GM19043 (cell line): ENCODE measurements at regions not wholly inside any gene's neighbourhood (a gene's known extent, or its start where the extent isn't known, plus 50 kb on each side); places are given as distances from the start of the nearest gene placed in this dataset.
"Not testable (repeated sequence)": the region's sequence is repeated elsewhere in the genome, so short reads cannot be mapped to it uniquely, and the experiment has no call there.

ENCODE experiments used
- ATAC-seq: cut with Tn5 transposase; IDR thresholded peaks from one replicate; pipeline ENCODE4 v1.9.1; 2021; ENCODE audit warnings: low read depth; ENCODE audit not compliant: unreplicated experiment

GRCh38 chr22:47422736-47423135 is 660.3 kb downstream of the TBC1D22A start:
- no peak for ATAC-seq

- ATAC-seq, result no peak
These were observed 659.4 kb downstream of the TBC1D22A start for GRCh38 chr22:47421846-47422245.

- ATAC-seq, result no peak
These were observed 657.8 kb downstream of the TBC1D22A start for GRCh38 chr22:47420211-47420610.

GRCh38 chr22:47419239-47419638 is 656.8 kb downstream of the TBC1D22A start:
- ATAC-seq, result no peak

DNA sequence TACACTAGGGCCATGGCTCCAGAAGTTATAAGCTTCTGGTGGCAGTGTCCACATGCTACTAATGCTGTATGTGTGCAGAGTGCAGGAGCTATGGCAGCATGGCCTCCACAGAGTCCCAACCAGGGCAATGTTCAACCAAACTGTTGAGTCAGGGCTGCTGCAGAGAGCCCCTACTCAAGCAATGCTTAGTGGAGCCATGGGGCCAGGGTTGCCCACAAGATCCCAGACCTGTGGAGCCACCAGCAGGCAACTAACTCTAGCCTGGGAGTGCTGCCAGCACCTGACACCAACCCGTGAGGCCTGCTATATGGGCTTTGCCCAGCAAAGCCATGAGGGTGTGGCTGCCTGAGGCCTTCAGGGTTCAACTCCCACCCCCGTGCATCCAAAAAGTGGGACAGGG is 655.2 kb downstream of the TBC1D22A start:
- ATAC-seq, result no peak

DNA sequence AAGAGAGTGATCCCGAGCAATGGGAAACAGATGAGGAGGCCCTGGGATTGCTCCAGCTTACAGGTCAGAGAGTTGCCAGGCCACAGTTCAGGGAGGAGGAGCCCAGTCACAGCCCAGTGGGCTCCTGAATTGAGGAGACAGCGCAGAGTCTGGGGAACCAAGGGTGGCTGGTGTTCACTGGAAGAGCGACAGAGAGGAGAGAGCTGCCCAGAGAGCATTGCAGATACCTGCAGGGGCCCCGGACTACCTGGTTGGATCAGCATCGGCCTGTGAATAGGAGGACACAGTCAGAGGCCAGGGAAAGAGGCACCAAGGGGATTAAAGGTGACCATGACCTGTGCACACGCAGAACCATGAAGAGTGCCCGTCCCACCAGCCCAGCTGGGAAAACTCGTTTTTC is 648.6 kb downstream of the TBC1D22A start:
- ATAC-seq, result no peak

- ATAC-seq, result no peak
These were observed 647.3 kb downstream of the TBC1D22A start for GRCh38 chr22:47409539-47410275.

DNA sequence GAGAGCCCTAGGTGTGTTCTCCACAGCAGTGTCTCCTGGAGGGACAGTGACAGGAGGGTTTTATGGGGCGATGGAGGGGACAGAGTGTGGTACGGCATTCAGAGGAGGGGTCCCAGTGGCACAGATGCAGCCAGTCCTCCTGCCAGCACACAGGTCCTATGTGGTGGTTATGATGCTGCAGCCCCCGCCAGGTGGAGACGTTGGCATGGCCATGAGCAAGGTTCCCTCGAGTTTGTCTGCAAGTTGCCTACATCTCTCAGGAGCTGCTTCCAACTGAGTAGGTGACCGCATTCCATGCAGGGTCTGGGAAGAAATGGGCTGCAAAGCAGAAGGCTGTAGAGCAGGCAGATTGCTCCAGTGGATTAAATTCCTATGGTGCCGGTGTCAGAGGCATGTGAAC is 646.0 kb downstream of the TBC1D22A start:
- ATAC-seq, result no peak

DNA sequence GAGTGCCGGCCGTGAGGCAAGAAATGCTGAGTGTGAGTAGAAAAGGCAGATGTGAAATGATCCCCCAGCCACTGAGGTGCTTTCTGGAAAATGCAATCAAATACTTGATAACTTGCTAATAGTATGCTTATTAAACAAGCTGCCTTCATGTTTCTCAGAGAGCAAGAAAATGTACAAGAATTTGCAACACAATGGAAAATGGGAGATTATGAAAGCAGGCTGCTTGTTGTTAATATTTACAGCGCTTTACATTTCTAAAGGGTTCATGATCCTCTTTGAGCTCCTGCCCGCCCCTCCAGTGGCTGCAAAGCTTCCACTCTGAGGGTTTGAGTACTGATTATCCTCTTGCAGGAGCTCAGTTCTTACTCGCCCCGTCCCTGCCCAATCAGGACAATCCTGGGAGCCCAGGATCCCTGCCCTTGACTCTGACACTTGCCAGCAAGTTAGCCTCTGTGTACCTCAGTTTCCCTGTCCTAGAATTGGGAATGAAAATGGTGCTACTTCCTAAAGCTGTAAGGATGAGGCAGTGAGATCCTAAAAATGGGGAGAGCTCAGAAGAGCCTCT is 645.1 kb downstream of the TBC1D22A start:
- ATAC-seq, result no peak

DNA sequence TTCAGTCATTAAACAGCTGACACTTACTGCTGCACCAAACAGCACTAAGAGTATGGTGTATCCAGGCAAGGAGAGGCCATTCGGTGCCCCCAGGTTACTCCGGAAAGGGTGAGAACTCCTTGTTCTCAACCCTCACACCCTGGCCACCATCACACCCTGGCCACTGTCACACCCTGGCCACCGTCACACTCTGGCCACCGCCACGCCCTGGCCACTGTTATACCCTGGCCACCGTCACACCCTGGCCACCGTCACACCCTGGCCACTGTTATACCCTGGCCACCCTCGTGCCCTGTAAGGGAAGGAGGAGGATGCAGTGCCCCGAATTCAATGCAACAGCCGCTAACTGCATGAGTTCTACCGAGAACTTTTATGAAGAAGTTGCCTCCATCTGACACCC is 644.4 kb downstream of the TBC1D22A start:
- ATAC-seq, result no peak

GRCh38 chr22:47406180-47406834 is 643.9 kb downstream of the TBC1D22A start:
- no peak for ATAC-seq

- ATAC-seq, result not testable (repeated sequence)
These were observed 642.8 kb downstream of the TBC1D22A start for GRCh38 chr22:47405222-47405621.

DNA sequence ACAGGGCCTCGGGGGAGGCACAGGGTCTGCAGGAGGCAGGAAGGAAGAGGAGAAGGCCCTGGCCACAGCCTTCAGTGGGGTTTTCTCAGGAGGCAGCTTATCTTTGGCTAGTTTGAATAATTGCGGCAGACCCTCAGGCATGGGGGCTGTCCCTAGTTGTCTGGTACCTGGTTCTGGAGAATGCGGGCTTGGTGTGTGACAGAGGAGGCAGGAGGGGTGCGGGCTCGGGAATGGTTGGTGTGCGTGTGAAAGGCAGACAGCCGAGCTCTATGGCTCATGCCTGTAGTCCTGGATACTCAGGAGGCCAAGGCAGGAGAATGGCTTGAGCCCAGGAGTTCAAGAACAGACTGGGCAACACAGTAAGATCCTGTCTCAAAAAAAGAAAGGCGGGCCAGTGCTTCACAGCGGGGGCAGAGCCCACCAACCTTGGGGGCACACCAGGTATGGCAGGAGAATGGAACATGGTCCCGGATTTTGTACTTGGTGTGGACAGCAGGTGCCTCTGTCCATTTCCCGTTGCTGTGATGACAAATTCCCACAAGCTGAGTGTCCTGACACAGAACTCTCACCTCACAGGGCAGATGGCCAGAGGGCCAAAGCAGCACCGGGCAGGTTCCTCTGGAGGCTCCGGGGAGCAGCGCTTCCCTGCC is 640.6 kb downstream of the TBC1D22A start:
- ATAC-seq, result no peak

GRCh38 chr22:47401976-47402770 is 639.7 kb downstream of the TBC1D22A start:
- no peak for ATAC-seq

DNA sequence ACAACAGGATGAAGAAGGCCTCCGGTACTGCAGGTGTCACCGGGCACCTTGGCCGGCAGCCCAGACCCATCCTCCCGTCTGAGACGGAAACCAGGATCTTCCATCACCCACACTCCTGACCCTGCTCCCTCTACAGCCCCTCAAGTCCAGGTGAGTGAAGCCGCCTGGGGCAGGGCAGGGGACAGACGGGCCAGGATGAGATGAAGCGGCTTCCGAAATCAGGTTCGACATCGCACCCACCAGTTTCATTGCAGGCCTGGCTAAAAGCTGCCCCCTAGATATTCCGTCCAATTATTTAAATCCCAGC is 639.1 kb downstream of the TBC1D22A start:
- no peak for ATAC-seq

DNA sequence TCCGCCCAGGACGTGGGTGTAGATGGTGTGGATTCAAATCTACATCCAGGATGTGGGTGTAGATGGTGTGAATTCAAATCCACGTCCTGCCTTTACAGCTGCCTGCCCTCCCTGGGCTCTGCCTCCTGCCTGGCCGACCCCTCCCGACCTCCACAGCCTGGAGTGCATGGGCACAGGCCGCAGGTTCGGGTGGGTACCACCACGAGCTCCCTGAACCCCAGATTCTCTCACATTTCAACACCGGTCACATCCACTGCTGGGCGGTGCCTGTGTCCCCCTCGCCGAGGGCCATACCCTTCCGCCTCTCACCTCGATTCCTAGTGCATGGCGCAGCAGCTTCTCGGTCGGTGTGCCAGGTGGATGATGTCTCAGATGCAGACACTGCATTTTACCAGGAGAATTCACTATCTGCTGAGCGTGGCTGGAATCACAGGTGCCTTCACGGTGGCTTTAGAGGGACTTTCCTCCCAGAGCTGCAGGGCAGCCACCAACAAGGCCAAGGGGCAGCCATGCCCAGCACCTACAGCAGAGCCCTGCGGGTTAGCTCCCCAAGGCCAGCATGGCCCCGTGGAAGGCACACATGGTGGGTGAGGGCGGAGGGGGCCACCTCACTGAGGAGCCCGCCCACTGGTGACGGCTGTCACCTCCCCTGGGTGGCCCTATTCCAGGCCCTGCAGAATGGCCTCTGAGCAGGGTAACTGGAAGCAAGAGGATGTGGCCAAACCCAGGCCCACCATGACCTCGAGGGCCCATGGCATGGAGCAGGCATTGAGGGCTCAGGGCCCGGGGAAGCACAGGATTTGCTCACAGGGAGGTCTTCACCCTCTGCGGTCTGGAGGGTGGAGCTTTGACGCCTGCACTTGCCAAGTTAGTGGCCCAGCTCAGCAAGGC is 638.5 kb downstream of the TBC1D22A start:
- ATAC-seq, result no peak

- ATAC-seq, result not testable (repeated sequence)
These were observed 637.7 kb downstream of the TBC1D22A start for GRCh38 chr22:47400131-47400530.

- ATAC-seq, result no peak
These were observed 636.7 kb downstream of the TBC1D22A start for GRCh38 chr22:47398921-47399790.

- no peak for ATAC-seq
These were observed 636.0 kb downstream of the TBC1D22A start for GRCh38 chr22:47398491-47398890.
